Retina (tissue), 1 donor: ENCODE measurements at regions not wholly inside any gene's neighbourhood (a gene's known extent, or its start where the extent isn't known, plus 50 kb on each side); places are given as distances from the start of the nearest gene placed in this dataset.
A peak's percentile ranks its signal among the peaks of the same experiment; 100 is the strongest.

Experiments
- DNase-seq: peaks from one replicate; pipeline ENCODE4 v3.0.0-alpha.2; 2016

DNA sequence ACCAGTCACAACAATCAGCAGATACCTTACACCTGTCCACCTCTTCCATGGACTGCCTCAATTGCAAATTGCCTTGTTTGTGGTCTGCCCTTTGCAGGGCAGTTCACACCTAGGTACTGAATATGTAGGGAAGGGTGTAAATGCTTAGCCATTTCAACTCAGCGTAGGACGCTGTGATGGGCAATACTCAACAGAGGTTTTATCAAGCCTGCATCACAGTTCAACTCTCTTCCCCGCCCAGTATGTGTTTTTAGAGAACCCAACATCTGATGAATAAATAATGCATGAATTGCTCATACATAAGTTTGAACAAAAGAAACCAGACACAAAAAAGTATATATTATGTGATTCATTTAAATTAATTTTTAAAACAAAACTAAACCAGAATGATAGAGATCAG is 124.4 kb downstream of the P2RY1 start:
- no peak for DNase-seq

GRCh38 chr3:152960684-152961083 is 125.8 kb downstream of the P2RY1 start:
- no peak for DNase-seq

GRCh38 chr3:152961323-152961722 is 126.4 kb downstream of the P2RY1 start:
- DNase-seq: no peak

DNA sequence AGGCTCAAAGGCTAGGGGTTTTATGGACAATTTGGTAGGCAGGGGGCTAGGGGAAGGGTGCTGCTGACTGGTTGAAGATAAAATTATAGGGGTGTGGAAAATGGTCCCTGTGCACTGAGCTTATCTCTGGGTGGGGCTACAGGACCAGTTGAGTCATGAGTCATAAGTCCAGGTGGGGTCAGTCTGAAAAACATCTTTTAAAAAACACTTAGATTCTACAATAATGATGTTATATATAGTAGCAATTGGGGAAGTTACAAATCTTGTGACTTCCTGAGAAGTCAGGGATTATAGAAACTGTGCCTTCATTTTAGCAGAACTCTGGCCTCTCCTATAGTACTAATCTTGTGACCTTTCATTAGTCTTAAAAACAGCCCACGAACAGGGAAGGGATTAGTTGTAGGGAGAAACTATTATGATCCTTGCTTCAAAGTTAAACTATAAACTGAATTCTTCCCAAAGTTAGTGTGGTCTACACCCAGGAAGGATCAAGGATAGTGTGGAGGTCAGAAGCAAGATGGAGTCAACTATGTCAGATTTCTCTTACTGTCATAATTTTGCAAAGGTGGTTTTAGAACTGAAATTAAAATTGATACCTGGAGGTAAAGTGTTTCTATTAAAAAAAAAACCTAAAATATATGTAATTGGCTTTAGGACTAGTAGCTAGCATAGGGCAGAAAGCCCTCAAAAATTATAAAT is 130.1 kb downstream of the P2RY1 start:
- no peak for DNase-seq

- no peak for DNase-seq
Measured at GRCh38 chr3:152968388-152969024, 133.6 kb downstream of the P2RY1 start.

DNA sequence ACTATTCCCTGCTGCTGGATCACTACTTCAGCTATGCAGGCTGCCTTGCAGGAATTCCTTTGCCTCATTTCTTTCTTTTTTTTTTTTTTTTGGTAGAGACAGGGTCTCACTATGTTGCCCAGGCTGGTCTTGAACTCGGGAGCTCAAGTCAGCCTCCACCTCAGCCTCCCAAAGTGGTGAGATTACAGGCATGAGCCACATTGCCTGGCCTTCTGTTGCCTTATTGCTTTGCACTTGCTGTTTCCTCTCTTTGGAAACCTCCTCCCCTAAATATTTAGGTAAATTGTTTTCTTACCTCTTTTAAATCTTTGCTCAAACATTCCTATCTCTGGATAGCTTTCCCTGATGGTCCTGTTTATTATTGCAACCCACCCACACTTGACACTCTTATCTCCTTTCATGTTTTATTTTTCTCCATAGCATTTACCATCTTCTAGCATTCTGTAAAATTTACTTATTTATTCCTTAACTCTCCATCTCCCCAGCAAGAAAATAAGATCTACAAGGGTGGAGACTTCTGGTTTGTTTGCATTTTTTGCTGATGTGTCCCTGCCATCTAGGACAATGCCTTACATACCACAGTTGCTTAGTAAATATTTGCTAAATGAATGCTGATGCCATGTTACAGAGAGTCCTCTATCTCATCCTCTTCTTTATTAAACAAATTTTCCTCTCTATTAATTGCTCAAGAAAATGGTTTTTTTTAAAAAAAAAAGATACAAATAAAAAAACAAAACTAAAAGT is 134.8 kb downstream of the P2RY1 start:
- DNase-seq: no peak

GRCh38 chr3:152970851-152971250 is 135.9 kb downstream of the P2RY1 start:
- no peak for DNase-seq

GRCh38 chr3:152971880-152972279 is 136.9 kb downstream of the P2RY1 start:
- no peak for DNase-seq

DNA sequence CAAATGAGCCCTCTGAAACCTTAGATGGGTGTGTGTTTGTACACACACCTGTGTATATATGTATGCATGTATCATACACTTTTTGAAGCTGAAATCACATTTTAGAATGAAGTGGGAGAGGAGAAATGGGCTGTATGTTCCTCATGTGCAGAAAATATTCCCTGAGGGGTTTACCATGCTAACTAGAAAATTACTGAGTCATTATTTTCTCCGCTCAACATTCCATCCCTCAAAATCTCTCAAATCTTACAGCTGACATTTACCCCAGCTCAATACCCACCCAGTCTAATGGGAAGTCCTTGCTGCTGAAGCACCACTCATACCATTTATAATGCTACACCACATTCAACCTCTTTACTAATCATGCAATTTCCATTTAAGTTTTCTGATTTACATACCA is 138.6 kb downstream of the P2RY1 start:
- no peak for DNase-seq

DNA sequence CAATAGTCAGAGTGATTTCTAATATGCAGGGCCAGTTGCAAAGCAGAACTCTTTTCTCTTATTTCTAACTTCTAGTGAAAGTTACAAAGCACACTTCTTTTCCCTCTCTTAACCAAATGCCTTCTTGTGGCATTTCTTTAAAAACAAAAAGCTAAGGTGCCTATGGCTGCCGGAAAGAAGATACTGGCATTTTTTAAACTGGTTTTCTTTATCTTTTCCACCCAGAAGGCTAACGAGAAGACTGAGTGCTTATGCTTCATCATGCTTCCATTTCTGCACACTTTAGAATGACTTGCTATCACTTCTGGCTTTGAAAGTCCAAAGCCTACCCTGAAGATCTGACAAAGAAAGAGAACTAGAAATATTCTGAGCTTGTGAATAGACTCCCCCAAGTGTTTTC is 141.3 kb downstream of the P2RY1 start:
- peak; percentile 13 for DNase-seq

GRCh38 chr3:152977366-152977765 is 142.4 kb downstream of the P2RY1 start:
- no peak for DNase-seq

- DNase-seq: no peak
Measured at GRCh38 chr3:152978152-152978551, 143.2 kb downstream of the P2RY1 start.

GRCh38 chr3:152997526-152997925 is 162.6 kb downstream of the P2RY1 start:
- no peak for DNase-seq

DNA sequence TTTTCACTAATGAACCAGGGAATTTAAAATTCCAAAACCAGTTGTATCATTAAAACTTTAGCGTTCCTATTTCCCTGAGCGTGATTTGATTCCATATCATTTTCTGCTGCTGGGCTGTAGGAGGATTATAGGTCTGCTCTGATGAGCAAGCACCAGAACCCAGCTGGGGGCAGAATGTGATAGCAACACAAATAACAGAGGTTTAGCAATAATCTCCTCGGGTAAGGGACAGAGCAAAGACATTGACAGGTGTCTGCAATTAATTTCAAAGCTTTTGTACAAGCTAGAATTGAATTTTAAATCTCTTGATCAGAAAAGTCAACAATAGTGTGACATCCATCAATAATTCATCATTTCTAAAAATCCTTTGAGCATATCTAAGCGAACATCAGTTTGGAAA is 163.4 kb upstream of the RAP2B start:
- no peak for DNase-seq

DNA sequence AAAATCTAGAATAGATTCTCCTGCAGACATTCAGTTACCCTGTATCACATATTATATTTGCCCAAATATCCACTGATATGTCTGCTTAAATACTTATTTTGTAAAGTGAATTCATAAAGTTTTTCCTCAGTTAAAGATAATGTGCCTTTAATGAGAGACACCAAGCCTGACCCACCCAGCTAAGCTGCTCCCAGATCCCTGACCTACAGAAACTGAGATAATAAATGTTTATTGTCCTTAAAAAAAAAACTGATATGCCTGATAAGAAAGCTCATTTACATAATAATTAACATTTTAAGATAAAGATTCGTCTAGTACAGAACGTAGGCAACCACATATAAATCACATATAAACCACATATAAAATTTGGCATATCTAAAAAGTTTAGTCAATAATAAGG is 161.7 kb upstream of the RAP2B start:
- no peak for DNase-seq

GRCh38 chr3:153001210-153002078 is 160.6 kb upstream of the RAP2B start:
- no peak for DNase-seq

- DNase-seq: no peak
Measured at GRCh38 chr3:153003441-153003840, 158.6 kb upstream of the RAP2B start.

DNA sequence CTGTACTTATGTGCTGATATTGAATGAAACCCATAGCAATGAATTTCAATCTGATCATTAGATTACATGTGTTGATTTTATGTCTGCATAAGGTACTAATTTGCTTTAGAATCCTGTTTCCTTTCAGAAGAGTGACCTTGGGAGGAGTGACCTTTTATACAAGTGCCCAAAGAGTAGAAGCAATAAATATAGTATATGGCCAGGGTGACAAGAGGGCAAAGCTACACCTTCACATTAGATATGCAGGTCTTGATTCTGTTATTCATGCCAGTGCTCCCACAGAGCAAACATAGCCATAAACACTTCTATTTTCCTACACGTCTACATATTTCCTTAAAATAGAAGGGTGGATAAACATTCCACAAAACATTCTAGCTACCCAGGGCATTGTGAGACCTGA is 158.2 kb upstream of the RAP2B start:
- no peak for DNase-seq

DNA sequence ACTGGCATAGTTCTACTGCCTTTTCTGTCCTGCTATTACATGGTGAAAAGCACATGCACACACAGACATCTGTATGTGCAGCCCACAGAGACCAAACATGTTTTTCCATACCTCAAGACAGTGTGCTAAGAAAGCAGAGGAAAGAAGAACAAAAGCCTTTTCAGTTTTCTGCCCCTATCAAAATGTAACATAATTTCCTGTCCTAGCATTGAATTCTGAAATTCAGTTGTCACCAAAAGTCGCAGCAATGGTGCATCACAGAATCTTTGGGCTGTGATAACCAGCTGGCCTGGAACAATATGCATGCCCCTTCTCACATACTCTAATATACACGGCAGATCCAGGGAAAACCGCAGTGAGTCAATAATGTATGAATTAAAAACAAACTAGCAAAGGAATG is 153.8 kb upstream of the RAP2B start:
- no peak for DNase-seq

GRCh38 chr3:153023896-153024295 is 138.1 kb upstream of the RAP2B start:
- no peak for DNase-seq

DNA sequence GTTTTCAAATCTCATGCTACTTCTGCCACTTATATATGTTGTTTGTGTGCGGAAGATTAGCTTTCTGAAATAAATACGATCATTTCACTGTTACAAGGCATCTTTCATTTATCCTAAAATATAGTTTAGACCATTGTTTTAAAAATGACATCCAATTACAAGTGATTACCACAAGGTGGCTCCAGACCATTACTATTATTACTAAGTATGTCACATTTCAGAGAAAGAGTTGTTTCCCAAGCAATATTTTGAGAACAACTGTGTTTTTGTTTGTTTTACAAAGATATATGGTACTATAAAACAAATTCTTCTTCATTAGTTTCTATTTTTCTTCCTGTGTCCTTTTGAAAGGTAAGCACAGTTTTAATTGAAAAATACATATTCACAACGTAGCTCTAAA is 136.0 kb upstream of the RAP2B start:
- no peak for DNase-seq

DNA sequence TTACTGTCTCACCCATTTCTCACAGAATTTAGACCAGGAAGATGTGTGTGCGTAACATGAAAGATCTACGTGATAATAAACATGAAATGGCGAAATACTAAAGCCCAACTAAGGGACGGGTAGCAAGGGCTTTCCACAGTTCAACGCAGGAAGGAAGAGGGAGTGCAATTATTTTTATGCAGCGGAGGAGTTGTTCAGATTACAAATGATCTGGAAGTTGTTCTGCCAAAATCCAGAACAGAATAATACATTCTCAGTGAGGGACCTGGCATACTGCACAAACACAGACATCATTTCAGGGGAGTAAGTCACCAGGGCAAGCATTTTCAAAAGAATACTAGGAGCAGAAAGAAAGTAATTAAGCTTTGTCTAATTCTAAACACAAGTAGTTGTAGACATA is 133.6 kb upstream of the RAP2B start:
- DNase-seq: no peak

DNA sequence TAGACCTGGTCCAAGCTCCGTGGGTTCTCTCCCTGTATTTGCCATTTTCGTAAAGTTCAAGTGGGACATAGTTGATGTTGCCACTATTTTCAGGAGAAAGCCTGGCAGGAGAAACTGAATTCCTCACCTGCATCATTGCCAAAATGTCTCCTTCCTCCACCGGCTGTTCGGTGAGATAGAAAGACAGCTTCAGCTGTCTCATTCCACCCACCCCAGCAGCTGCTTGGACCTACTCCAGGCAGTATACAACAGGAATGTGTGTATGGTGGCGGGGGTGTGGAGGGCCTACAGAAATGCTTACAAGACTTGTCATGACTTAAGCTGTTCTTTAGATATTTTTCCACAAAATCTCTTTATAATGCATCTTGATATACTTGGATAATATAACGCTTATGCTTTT is 132.7 kb upstream of the RAP2B start:
- no peak for DNase-seq
